ENCODE measurements at regions not wholly inside any gene's neighbourhood (a gene's known extent, or its start where the extent isn't known, plus 50 kb on each side); places are given as distances from the start of the nearest gene placed in this dataset.

DNA sequence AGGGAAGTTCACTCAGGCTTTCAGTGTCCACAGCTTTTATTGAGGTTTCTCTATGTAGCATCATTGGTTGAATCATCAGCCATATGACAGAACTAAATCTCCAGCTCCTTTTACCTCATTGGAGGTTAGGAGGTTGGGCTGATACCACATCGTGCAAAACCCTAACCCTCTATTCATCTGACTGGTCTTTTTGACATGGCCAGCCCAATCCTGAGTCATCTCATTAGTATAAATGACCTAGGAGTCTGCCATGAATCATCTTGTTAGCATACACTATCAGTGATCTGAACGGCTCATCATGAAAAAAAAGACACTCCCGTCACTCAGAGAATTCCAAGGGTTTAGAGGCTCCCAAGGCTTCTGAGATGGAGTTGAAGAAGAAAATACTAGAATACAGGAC, 669.8 kb upstream of the POT1 start:
- TF ChIP-seq RAD21 (IDR thresholded peaks at IDR 0.05; ENCODE audit: low read depth), result no peak
- TF ChIP-seq YY1 (IDR thresholded peaks at IDR 0.05; ENCODE audit: low read depth), result no peak
- TF ChIP-seq USF1 (IDR thresholded peaks at IDR 0.05), result no peak
- TF ChIP-seq, protein P1, sequence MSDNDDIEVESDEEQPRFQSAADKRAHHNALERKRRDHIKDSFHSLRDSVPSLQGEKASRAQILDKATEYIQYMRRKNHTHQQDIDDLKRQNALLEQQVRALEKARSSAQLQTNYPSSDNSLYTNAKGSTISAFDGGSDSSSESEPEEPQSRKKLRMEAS (IDR thresholded peaks at IDR 0.05), result no peak
- no peak for TF ChIP-seq TAF1 (IDR thresholded peaks at IDR 0.05; ENCODE audit: low read depth)
- no peak for TF ChIP-seq EGR1 (IDR thresholded peaks at IDR 0.05)
- no peak for TF ChIP-seq NFIC (IDR thresholded peaks at IDR 0.05)

Measured in Ishikawa (cell line).